HepG2 (cell line): ENCODE measurements at regions not wholly inside any gene's neighbourhood (a gene's known extent, or its start where the extent isn't known, plus 50 kb on each side); places are given as distances from the start of the nearest gene placed in this dataset.

Experiments used
- ATAC-seq: fragments of 200-7000 bp; cut with Tn5 transposase; 3 replicates; pipeline ENCODE4 v1.9.1; 2020; ENCODE audit warnings: mild to moderate bottlenecking, moderate library complexity
- BruUV-seq: library from RNA; stranded (reverse); fragments of 400-500 nt; replicated peaks from 2 replicates; lab custom pipeline; 2021; lab: Mats Ljungman, UMichigan
- CTCF ChIA-PET: fragments of 300-600 bp; formaldehyde crosslinking; extraction: SDS; loops from one replicate; lab custom pipeline; 2021; ENCODE audit warnings: low total read pairs, inconsistent platforms, low intra/inter-chr PET ratio; lab: Yijun Ruan, JAX
- POLR2A ChIA-PET: fragments of 350-600 bp; sonication (Branson Sonifier 250); formaldehyde crosslinking; loops from one replicate; lab custom pipeline; 2020; ENCODE audit warnings: antibody characterized with exemption, inconsistent platforms; lab: Yijun Ruan, JAX
- DNase-seq: peaks from one replicate; pipeline ENCODE4 v3.0.0-alpha.2; 2015; ENCODE audit warnings: low spot score
- FAIRE-seq: peaks from 3 replicates; lab custom pipeline; 2011; peaks lifted over from hg19 to GRCh38; lab: Jason Lieb, UNC
- H2AFZ ChIP-seq: one replicate; pipeline ENCODE4 v1.6.1; 2011; ENCODE audit warnings: low read length, inconsistent platforms
- H3K27ac ChIP-seq: fragments of 300-600 bp; 3 replicates; pipeline ENCODE4 v1.8.0; 2011; ENCODE audit warnings: mixed run types, mild to moderate bottlenecking, mixed read lengths, low read length, inconsistent platforms; ENCODE audit not compliant: insufficient read depth; ENCODE audit errors: extremely low read length
- H3K27me3 ChIP-seq, 2 experiments: fragments of 200-600 bp in 1 of 2; 2 replicates in 1 of 2; 3 replicates in 1 of 2; pipeline versions ENCODE4 v1.6.0 to v1.8.0; 2011; ENCODE audit warnings: low read length in 2 of 2, mild to moderate bottlenecking in 2 of 2, moderate library complexity in 2 of 2, inconsistent platforms in 1 of 2; ENCODE audit not compliant: insufficient read depth in 2 of 2, control insufficient read depth in 1 of 2
- H3K36me3 ChIP-seq, 2 experiments: fragments of 200-600 bp in 1 of 2; replicated peaks in 1 of 2; 2 replicates in 1 of 2; 3 replicates in 1 of 2; pipeline versions ENCODE4 v1.5.1 to v1.8.0; 2011; ENCODE audit warnings: low read length in 2 of 2, inconsistent platforms in 1 of 2; ENCODE audit not compliant: insufficient read depth in 2 of 2, control insufficient read depth in 1 of 2
- H3K4me1 ChIP-seq: 2 replicates; pipeline ENCODE4 v1.5.1; 2012; ENCODE audit warnings: low read length, inconsistent platforms; ENCODE audit not compliant: insufficient read depth
- H3K4me2 ChIP-seq: 2 replicates; pipeline ENCODE4 v1.6.0; 2011; ENCODE audit warnings: low read depth, low read length, inconsistent platforms
- H3K4me3 ChIP-seq, 3 experiments: fragments of 200-600 bp in 1 of 3; sonication (generic), shearing (Covaris generic) in 1 of 3; replicated peaks in 1 of 3; 2 replicates each; pipeline ENCODE4 v1.5.1; 2011 to 2016; ENCODE audit warnings: low read length in 3 of 3, inconsistent platforms in 2 of 3, low read depth in 2 of 3, mild to moderate bottlenecking in 2 of 3, control low read depth in 1 of 3, mixed read lengths in 1 of 3; ENCODE audit not compliant: insufficient read depth in 1 of 3
- H3K79me2 ChIP-seq: one replicate; pipeline ENCODE4 v1.6.1; 2011; ENCODE audit warnings: low read length, inconsistent platforms; ENCODE audit not compliant: insufficient read depth
- H3K9ac ChIP-seq: 2 replicates; pipeline ENCODE4 v1.6.0; 2011; ENCODE audit warnings: mild to moderate bottlenecking, low read depth, low read length, inconsistent platforms; ENCODE audit not compliant: insufficient read depth
- H3K9me3 ChIP-seq: 2 replicates; pipeline ENCODE4 v1.5.1; 2012; ENCODE audit warnings: mild to moderate bottlenecking, low read length
- H4K20me1 ChIP-seq: 2 replicates; pipeline ENCODE4 v1.6.0; 2011; ENCODE audit warnings: inconsistent platforms, mild to moderate bottlenecking, low read length, moderate library complexity; ENCODE audit not compliant: insufficient read depth
- AGO2 ChIP-seq: fragments of 200-400 bp; formaldehyde crosslinking; optimal IDR thresholded peaks from 2 replicates; pipeline ENCODE3; 2017; ENCODE audit warnings: mild to moderate bottlenecking, low read depth, low read length, moderate library complexity
- HNF1B ChIP-seq: sonication (generic); formaldehyde crosslinking; IDR thresholded peaks from 2 replicates; pipeline ENCODE4 v1.5.1; 2020; ENCODE audit warnings: mild to moderate bottlenecking, moderate library complexity, missing genetic modification reagents
- JUND ChIP-seq: sonication (generic); formaldehyde crosslinking; IDR thresholded peaks from 2 replicates; pipeline ENCODE4 v1.8.0; 2022; ENCODE audit warnings: mild to moderate bottlenecking, missing genetic modification reagents
- MBD4 ChIP-seq: IDR thresholded peaks from 2 replicates; pipeline ENCODE4 v1.6.1; 2012; ENCODE audit warnings: low read length, inconsistent platforms, borderline replicate concordance
- NFKBIZ ChIP-seq: IDR thresholded peaks from 2 replicates; pipeline ENCODE4 v1.6.1; 2018; ENCODE audit warnings: missing genetic modification reagents, missing compliant biosample characterization
- RBFOX2 ChIP-seq: fragments of 200-400 bp; formaldehyde crosslinking; IDR thresholded peaks from 2 replicates; pipeline ENCODE4 v1.6.1; 2017; ENCODE audit warnings: low read depth, mild to moderate bottlenecking, low read length
- SMARCC2 ChIP-seq: fragments of 450-650 bp; IDR thresholded peaks from 2 replicates; pipeline ENCODE4 v1.6.1; 2017; ENCODE audit warnings: antibody characterized with exemption, mild to moderate bottlenecking
- SNAPC5 ChIP-seq: sonication (generic); formaldehyde crosslinking; IDR thresholded peaks from 2 replicates; pipeline ENCODE4 v1.8.1; 2023; ENCODE audit warnings: mild to moderate bottlenecking, missing genetic modification reagents, borderline replicate concordance
- SSRP1 ChIP-seq: IDR thresholded peaks from 2 replicates; pipeline ENCODE4 v1.6.1; 2016; ENCODE audit warnings: control low read depth
- ZNF276 ChIP-seq: sonication (generic); formaldehyde crosslinking; IDR thresholded peaks from 2 replicates; pipeline ENCODE4 v1.4.0; 2020; ENCODE audit warnings: mild to moderate bottlenecking, low read depth, missing genetic modification reagents
- ZNF713 ChIP-seq: sonication (generic); formaldehyde crosslinking; IDR thresholded peaks from 2 replicates; pipeline ENCODE4 v1.4.0; 2020; ENCODE audit warnings: mild to moderate bottlenecking, missing genetic modification reagents
- ZNF761 ChIP-seq: sonication (generic); formaldehyde crosslinking; conservative IDR thresholded peaks from 2 replicates; pipeline ENCODE4 v1.4.0; 2020; ENCODE audit warnings: mild to moderate bottlenecking, missing genetic modification reagents
- WGBS: methylation state at CpG from one replicate; pipeline ENCODE4 v1.1.6; 2017; ENCODE audit warnings: low lambda C conversion rate; 5-methylcytosine and 5-hydroxymethylcytosine counted together
- in situ Hi-C: cut with HindIII; loops from 2 replicates; pipeline ENCODE4 v1.10.0; 2017; ENCODE audit warnings: low pct_unique_long_range_greater_than_20kb; ENCODE audit not compliant: extremely low pct_ligation_motif_present
- intact Hi-C: fragments of 100-400 bp; cut with micrococcal nuclease; formaldehyde crosslinking; loops from one replicate; pipeline ENCODE4 v1.10.0; 2022; ENCODE audit not compliant: unreplicated experiment

DNA sequence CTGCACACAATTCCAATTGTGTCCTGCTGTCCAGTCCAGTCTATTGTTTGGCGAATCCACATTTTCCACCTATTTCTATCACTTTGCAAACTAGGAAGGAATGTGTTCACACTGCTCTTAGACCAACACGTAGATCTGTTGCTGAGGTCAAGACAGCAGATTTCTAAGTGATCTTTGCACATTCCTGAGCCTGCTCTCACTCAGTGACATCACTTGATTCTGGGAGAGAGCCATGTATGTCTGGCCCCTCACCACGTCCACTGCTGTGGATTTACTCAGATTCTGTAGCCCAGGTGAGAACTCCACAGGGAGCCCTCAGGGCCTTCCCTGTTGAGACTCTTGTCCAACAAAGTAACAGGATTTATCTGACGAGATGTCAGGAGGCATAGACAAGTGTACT is 317.2 kb downstream of the TSN start:
- no peak overlapping the region for H3K4me3 ChIP-seq
- BruUV-seq, result no TSS peak
- no peak overlapping the region for H2AFZ ChIP-seq
- ChIA-PET CTCF (no interaction called here), POLR2A (no interaction called here)
- WGBS, result 27% methylated on average over 4 of the region's 4 CpGs
- DNase-seq (no peak), FAIRE-seq (no peak), ATAC-seq (no peak)
- H3K9me3 ChIP-seq, result no peaks in the 10 kb centered on the region
- no peaks in the 10 kb centered on the region for H4K20me1 ChIP-seq
- intact Hi-C loops (no loop called here), in situ Hi-C loops (no loop called here)
- H3K79me2 ChIP-seq, result no peaks in the 10 kb centered on the region
- no peaks in the 10 kb centered on the region; a peak in 1 of 5 replicates for H3K27me3 ChIP-seq
- H3K4me1 ChIP-seq, result no peaks in the 10 kb centered on the region
- no peak overlapping the region for H3K27ac ChIP-seq
- no peaks in the 10 kb centered on the region for H3K36me3 ChIP-seq
- no peak for TF ChIP-seq ZNF713
- no peak for TF ChIP-seq ZNF276 (CRISPR knock-in tag)
- TF ChIP-seq AGO2, result no peak
- no peak for TF ChIP-seq SMARCC2
- TF ChIP-seq HNF1B, result no peak
- TF ChIP-seq ZNF761 (CRISPR knock-in tag), result no peak
- TF ChIP-seq MBD4, result no peak
- TF ChIP-seq SSRP1 (CRISPR knock-in tag), result no peak
- no peak for TF ChIP-seq RBFOX2
- TF ChIP-seq SNAPC5 (CRISPR knock-in tag), result no peak
- TF ChIP-seq JUND (CRISPR knock-in tag), result no peak
- no peak for TF ChIP-seq NFKBIZ
- no peak overlapping the region for H3K4me2 ChIP-seq
- no peak overlapping the region for H3K9ac ChIP-seq
